ENCODE measurements at regions not wholly inside any gene's neighbourhood (a gene's known extent, or its start where the extent isn't known, plus 50 kb on each side); places are given as distances from the start of the nearest gene placed in this dataset.
"Not testable (repeated sequence)": the region's sequence is repeated elsewhere in the genome, so short reads cannot be mapped to it uniquely, and the experiment has no call there.

- in situ Hi-C loops (cut with MboI; ENCODE audit: low sequenced_read_pairs): no loop called here
These were observed 248.1 kb upstream of the CBLB start for GRCh38 chr3:106116733-106117489.

GRCh38 chr3:106117490-106117858 lies 248.7 kb upstream of the CBLB start:
- in situ Hi-C loops (cut with MboI; ENCODE audit: low sequenced_read_pairs): no loop called here

GRCh38 chr3:106119614-106120082 lies 250.8 kb upstream of the CBLB start:
- in situ Hi-C loops (cut with MboI; ENCODE audit: low sequenced_read_pairs): no loop called here

- in situ Hi-C loops (cut with MboI; ENCODE audit: low sequenced_read_pairs): no loop called here
These were observed 251.5 kb upstream of the CBLB start for GRCh38 chr3:106120356-106120755.

- in situ Hi-C loops (cut with MboI; ENCODE audit: low sequenced_read_pairs): no loop called here
These were observed 252.9 kb upstream of the CBLB start for GRCh38 chr3:106121491-106122289.

GRCh38 chr3:106124818-106125217 lies 256.0 kb upstream of the CBLB start:
- in situ Hi-C loops (cut with MboI; ENCODE audit: low sequenced_read_pairs): no loop called here

- in situ Hi-C loops (cut with MboI; ENCODE audit: low sequenced_read_pairs): no loop called here
These were observed 256.5 kb upstream of the CBLB start for GRCh38 chr3:106125321-106125720.

- in situ Hi-C loops (cut with MboI; ENCODE audit: low sequenced_read_pairs): no loop called here
These were observed 257.4 kb upstream of the CBLB start for GRCh38 chr3:106126067-106126845.

GRCh38 chr3:106126846-106127235 lies 258.0 kb upstream of the CBLB start:
- in situ Hi-C loops (cut with MboI; ENCODE audit: low sequenced_read_pairs): no loop called here

GRCh38 chr3:106129939-106130338 lies 261.1 kb upstream of the CBLB start:
- in situ Hi-C loops (cut with MboI; ENCODE audit: low sequenced_read_pairs): no loop called here

- in situ Hi-C loops (cut with MboI; ENCODE audit: low sequenced_read_pairs): no loop called here
These were observed 261.8 kb upstream of the CBLB start for GRCh38 chr3:106130384-106131198.

- in situ Hi-C loops (cut with MboI; ENCODE audit: low sequenced_read_pairs): no loop called here
These were observed 266.8 kb upstream of the CBLB start for GRCh38 chr3:106135451-106136160.

GRCh38 chr3:106139826-106140225 lies 271.0 kb upstream of the CBLB start:
- in situ Hi-C loops (cut with MboI; ENCODE audit: low sequenced_read_pairs): no loop called here

- in situ Hi-C loops (cut with MboI; ENCODE audit: low sequenced_read_pairs): no loop called here
These were observed 271.6 kb upstream of the CBLB start for GRCh38 chr3:106140431-106140830.

GRCh38 chr3:106144030-106144429 lies 275.2 kb upstream of the CBLB start:
- in situ Hi-C loops (cut with MboI; ENCODE audit: low sequenced_read_pairs): no loop called here

GRCh38 chr3:106148440-106149082 lies 279.7 kb upstream of the CBLB start:
- in situ Hi-C loops (cut with MboI; ENCODE audit: low sequenced_read_pairs): not testable (repeated sequence)

GRCh38 chr3:106157411-106157810 lies 288.6 kb upstream of the CBLB start:
- in situ Hi-C loops (cut with MboI; ENCODE audit: low sequenced_read_pairs): no loop called here

GRCh38 chr3:106160396-106160795 lies 291.6 kb upstream of the CBLB start:
- in situ Hi-C loops (cut with MboI; ENCODE audit: low sequenced_read_pairs): no loop called here

- in situ Hi-C loops (cut with MboI; ENCODE audit: low sequenced_read_pairs): no loop called here
These were observed 292.4 kb upstream of the CBLB start for GRCh38 chr3:106161246-106161645.

All from HL-60/S4 treated with retinoic acid at 250 ng/mL for 4 days and 3 days (cell line).